22Rv1 (cell line): ENCODE measurements at regions not wholly inside any gene's neighbourhood (a gene's known extent, or its start where the extent isn't known, plus 50 kb on each side); places are given as distances from the start of the nearest gene placed in this dataset.

ENCODE experiments used
- ZFX ChIP-seq: fragments of 450-650 bp; IDR thresholded peaks from 2 replicates; pipeline ENCODE4 v1.6.1; 2017; ENCODE audit warnings: antibody characterized with exemption, borderline replicate concordance
- TF ChIP-seq, protein P1 (sequence below): fragments of 450-650 bp; IDR thresholded peaks from 2 replicates; pipeline ENCODE4 v1.5.1; 2017; ENCODE audit warnings: mild to moderate bottlenecking

DNA sequence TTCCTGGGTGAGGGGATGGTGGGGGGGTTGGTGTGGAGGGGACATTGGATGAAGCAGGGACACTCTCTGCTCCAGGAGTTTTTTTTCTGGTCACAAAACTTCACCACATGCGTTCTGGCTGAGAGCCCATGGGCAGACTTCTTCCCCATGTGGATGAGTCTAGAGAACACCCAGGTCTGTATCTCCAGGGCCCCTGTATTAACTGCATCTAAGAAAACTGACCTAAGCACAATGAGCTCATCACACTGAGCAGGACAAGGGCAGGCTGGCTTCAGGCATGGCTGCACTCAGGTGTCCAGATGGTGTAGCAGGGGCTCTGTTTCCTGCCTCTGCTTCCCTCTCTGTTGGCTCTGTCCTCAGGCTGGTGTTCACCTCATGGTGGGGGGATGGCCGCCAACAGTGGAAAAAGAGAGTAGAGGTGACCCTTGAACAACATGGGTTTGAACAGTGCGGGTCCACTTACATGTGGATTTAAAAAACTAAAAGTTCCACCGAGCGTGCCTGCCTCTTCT lies 85.3 kb upstream of the STC2 start:
- TF ChIP-seq, protein P1, sequence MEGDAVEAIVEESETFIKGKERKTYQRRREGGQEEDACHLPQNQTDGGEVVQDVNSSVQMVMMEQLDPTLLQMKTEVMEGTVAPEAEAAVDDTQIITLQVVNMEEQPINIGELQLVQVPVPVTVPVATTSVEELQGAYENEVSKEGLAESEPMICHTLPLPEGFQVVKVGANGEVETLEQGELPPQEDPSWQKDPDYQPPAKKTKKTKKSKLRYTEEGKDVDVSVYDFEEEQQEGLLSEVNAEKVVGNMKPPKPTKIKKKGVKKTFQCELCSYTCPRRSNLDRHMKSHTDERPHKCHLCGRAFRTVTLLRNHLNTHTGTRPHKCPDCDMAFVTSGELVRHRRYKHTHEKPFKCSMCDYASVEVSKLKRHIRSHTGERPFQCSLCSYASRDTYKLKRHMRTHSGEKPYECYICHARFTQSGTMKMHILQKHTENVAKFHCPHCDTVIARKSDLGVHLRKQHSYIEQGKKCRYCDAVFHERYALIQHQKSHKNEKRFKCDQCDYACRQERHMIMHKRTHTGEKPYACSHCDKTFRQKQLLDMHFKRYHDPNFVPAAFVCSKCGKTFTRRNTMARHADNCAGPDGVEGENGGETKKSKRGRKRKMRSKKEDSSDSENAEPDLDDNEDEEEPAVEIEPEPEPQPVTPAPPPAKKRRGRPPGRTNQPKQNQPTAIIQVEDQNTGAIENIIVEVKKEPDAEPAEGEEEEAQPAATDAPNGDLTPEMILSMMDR = no peak
- TF ChIP-seq ZFX = no peak
